ENCODE measurements at regions not wholly inside any gene's neighbourhood (a gene's known extent, or its start where the extent isn't known, plus 50 kb on each side); places are given as distances from the start of the nearest gene placed in this dataset.

DNA sequence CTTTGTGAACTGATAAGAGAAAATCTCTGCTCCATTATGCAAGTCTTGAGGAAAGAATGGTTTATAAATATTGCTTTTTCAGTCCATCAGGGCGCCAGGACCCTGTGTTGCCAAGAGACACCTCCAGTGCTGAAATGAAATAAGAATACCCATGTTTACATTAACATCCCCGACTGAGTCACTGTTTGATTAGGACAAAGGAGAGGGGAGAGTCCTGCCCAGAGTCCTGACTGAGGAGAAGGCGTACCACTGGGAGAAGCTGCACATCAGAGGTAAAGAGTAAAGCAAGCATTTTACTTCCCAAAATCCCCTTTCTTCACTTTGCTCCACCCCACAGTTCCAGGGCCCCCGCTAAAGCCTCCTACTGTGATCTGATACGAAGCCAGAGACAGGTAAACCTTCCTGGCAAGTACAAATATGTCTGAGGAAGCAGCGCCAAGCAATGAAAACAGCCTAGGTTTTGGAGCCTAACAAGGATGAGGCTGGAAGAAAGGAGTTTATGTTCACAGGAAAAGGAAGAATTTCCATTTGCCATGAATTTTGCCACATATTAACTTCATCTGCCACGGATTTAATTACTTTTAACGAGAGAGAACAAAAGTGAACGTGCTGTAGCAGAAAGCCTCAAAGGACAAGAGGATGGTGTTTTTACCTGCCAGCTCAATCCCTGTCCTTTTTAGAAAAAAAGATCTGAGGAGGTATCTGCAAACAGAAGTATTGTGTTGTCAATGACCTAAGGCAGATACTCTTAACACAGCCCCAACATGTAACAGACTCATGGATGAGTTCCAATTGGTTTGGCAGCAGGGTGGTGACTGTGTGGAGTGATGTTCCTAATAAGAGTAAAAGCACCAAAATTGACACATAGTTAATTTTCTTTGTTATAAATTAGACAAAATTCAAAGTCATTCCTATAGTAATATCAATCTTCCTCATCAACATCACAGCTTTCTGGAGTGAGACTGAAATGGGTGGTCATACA lies 209.4 kb upstream of the TLE4 start:
- TF ChIP-seq CHD1 (IDR thresholded peaks at IDR 0.05; ENCODE audit: low read depth, low read length) (no peak), SIN3A (conservative IDR thresholded peaks at IDR 0.05 in 1 of 2, IDR thresholded peaks at IDR 0.05 in 1 of 2; ENCODE audit: low read depth in 1 of 2, low read length in 2 of 2) (no peak), ZNF274 (IDR thresholded peaks at IDR 0.05; ENCODE audit: borderline replicate concordance, extremely low read depth, low read length) (no peak), JUN (IDR thresholded peaks at IDR 0.05; ENCODE audit: low read depth, low read length) (no peak), EP300 (IDR thresholded peaks at IDR 0.05; ENCODE audit: borderline replicate concordance in 1 of 2, low read depth in 2 of 2, low read length in 2 of 2) (peak in 1 of 2 experiments; percentile 16; a peak in 1 of 3 replicates), EZH2 (IDR thresholded peaks at IDR 0.05; ENCODE audit: low read depth, low read length, severe bottlenecking) (no peak), GTF2F1 (IDR thresholded peaks at IDR 0.05; ENCODE audit: borderline replicate concordance, low read depth, low read length) (no peak), RBBP5 (IDR thresholded peaks at IDR 0.05; ENCODE audit: borderline replicate concordance, low read depth, low read length) (no peak)
- TF ChIP-seq, protein P1, sequence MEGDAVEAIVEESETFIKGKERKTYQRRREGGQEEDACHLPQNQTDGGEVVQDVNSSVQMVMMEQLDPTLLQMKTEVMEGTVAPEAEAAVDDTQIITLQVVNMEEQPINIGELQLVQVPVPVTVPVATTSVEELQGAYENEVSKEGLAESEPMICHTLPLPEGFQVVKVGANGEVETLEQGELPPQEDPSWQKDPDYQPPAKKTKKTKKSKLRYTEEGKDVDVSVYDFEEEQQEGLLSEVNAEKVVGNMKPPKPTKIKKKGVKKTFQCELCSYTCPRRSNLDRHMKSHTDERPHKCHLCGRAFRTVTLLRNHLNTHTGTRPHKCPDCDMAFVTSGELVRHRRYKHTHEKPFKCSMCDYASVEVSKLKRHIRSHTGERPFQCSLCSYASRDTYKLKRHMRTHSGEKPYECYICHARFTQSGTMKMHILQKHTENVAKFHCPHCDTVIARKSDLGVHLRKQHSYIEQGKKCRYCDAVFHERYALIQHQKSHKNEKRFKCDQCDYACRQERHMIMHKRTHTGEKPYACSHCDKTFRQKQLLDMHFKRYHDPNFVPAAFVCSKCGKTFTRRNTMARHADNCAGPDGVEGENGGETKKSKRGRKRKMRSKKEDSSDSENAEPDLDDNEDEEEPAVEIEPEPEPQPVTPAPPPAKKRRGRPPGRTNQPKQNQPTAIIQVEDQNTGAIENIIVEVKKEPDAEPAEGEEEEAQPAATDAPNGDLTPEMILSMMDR (IDR thresholded peaks at IDR 0.05; ENCODE audit: control extremely low read depth in 1 of 3, insufficient read depth in 1 of 3, low read depth in 1 of 3, low read length in 3 of 3): no peak
- TF ChIP-seq, protein P2, sequence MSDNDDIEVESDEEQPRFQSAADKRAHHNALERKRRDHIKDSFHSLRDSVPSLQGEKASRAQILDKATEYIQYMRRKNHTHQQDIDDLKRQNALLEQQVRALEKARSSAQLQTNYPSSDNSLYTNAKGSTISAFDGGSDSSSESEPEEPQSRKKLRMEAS (IDR thresholded peaks at IDR 0.05): no peak
